Neuronal stem cell (in vitro differentiated cells): ENCODE measurements at regions not wholly inside any gene's neighbourhood (a gene's known extent, or its start where the extent isn't known, plus 50 kb on each side); places are given as distances from the start of the nearest gene placed in this dataset.

ENCODE experiments used
- DNase-seq: peaks from one replicate; pipeline ENCODE4 v3.0.0-alpha.2; 2013; ENCODE audit warnings: low spot score
- H2AFZ ChIP-seq: one replicate; pipeline ENCODE4 v1.6.1; 2013; ENCODE audit warnings: mild to moderate bottlenecking, low read length, inconsistent platforms
- H2AK5ac ChIP-seq: 2 replicates; pipeline ENCODE4 v1.6.1; 2013; ENCODE audit warnings: low read depth, mild to moderate bottlenecking, inconsistent platforms, low read length, moderate library complexity, mixed read lengths
- H2BK120ac ChIP-seq: 2 replicates; pipeline ENCODE4 v1.6.1; 2013; ENCODE audit warnings: low read depth, mild to moderate bottlenecking, inconsistent platforms, low read length, moderate library complexity, mixed read lengths
- H2BK12ac ChIP-seq: one replicate; pipeline ENCODE4 v1.6.1; 2013; ENCODE audit warnings: low read length, inconsistent platforms
- H2BK15ac ChIP-seq: 2 replicates; pipeline ENCODE4 v1.6.1; 2013; ENCODE audit warnings: mild to moderate bottlenecking, low read length, inconsistent platforms, mixed read lengths
- H2BK5ac ChIP-seq: one replicate; pipeline ENCODE4 v1.6.1; 2013; ENCODE audit warnings: inconsistent platforms, mild to moderate bottlenecking, low read length, moderate library complexity
- H3K14ac ChIP-seq: one replicate; pipeline ENCODE4 v1.6.1; 2013; ENCODE audit warnings: low read length, inconsistent platforms
- H3K18ac ChIP-seq: 2 replicates; pipeline ENCODE4 v1.6.1; 2013; ENCODE audit warnings: low read length, inconsistent platforms
- H3K23ac ChIP-seq: 2 replicates; pipeline ENCODE4 v1.6.1; 2013; ENCODE audit warnings: low read depth, mild to moderate bottlenecking, mixed read lengths, low read length, inconsistent platforms; ENCODE audit not compliant: poor library complexity
- H3K27ac ChIP-seq: replicated peaks from 3 replicates; pipeline ENCODE4 v1.5.1; 2013; ENCODE audit warnings: low read length, inconsistent platforms
- H3K27me3 ChIP-seq, 3 experiments: 2 replicates each; pipeline ENCODE4 v1.6.1; 2013; ENCODE audit warnings: low read length in 3 of 3, mild to moderate bottlenecking in 2 of 3, inconsistent platforms in 1 of 3, low read depth in 1 of 3, mixed read lengths in 1 of 3, moderate library complexity in 1 of 3; ENCODE audit not compliant: control insufficient read depth in 3 of 3, insufficient read depth in 3 of 3
- H3K36me3 ChIP-seq, 2 donors: replicated peaks in 1 of 2; 2 replicates each; pipeline ENCODE4 v1.6.1; 2013; ENCODE audit warnings: low read length in 2 of 2; ENCODE audit not compliant: control insufficient read depth in 2 of 2, insufficient read depth in 2 of 2
- H3K4ac ChIP-seq: 2 replicates; pipeline ENCODE4 v1.6.1; 2013; ENCODE audit warnings: inconsistent platforms, mild to moderate bottlenecking, low read length, moderate library complexity
- H3K4me1 ChIP-seq, 2 donors: 1 replicate in 1 of 2; 2 replicates in 1 of 2; pipeline ENCODE4 v1.6.1; 2013; ENCODE audit warnings: low read length in 2 of 2, low read depth in 1 of 2; ENCODE audit not compliant: control insufficient read depth in 2 of 2, insufficient read depth in 1 of 2
- H3K4me2 ChIP-seq: one replicate; pipeline ENCODE4 v1.6.1; 2013; ENCODE audit warnings: mild to moderate bottlenecking, low read length, inconsistent platforms; ENCODE audit not compliant: insufficient read depth, poor library complexity, severe bottlenecking
- H3K4me3 ChIP-seq, 2 donors: 2 replicates each; pipeline ENCODE4 v1.5.1; 2013; ENCODE audit warnings: low read length in 2 of 2, mild to moderate bottlenecking in 2 of 2, inconsistent platforms in 1 of 2, moderate library complexity in 1 of 2
- H3K79me1 ChIP-seq: one replicate; pipeline ENCODE4 v1.6.1; 2013; ENCODE audit warnings: low read depth, mild to moderate bottlenecking, inconsistent platforms, low read length, moderate library complexity
- H3K9ac ChIP-seq: one replicate; pipeline ENCODE4 v1.6.1; 2013; ENCODE audit warnings: mild to moderate bottlenecking, low read depth, low read length, inconsistent platforms; ENCODE audit not compliant: poor library complexity
- H3K9me3 ChIP-seq, 2 donors: replicated peaks in 1 of 2; 2 replicates each; pipeline versions ENCODE3 to v1.6.1; 2013; ENCODE audit warnings: low read length in 2 of 2, mild to moderate bottlenecking in 2 of 2, inconsistent platforms in 1 of 2, low read depth in 1 of 2, mixed read lengths in 1 of 2, moderate library complexity in 1 of 2; ENCODE audit not compliant: control insufficient read depth in 2 of 2, insufficient read depth in 1 of 2
- H4K8ac ChIP-seq: one replicate; pipeline ENCODE4 v1.6.1; 2013; ENCODE audit warnings: low read depth, mild to moderate bottlenecking, inconsistent platforms, low read length, moderate library complexity
- H4K91ac ChIP-seq: one replicate; pipeline ENCODE4 v1.6.1; 2013; ENCODE audit warnings: low read length, low read depth, mild to moderate bottlenecking, inconsistent platforms; ENCODE audit not compliant: poor library complexity
- WGBS, 2 donors: extraction: QIAGEN DNeasy Blood & Tissue Kit; methylation state at CpG; one replicate each; pipeline ENCODE4 v1.1.7; 2013; ENCODE audit warnings: missing lambda C conversion rate in 2 of 2, mixed read lengths in 1 of 2; ENCODE audit not compliant: insufficient read length in 2 of 2, insufficient replicate concordance in 1 of 2; ENCODE audit errors: extremely low coverage in 2 of 2; 5-methylcytosine and 5-hydroxymethylcytosine counted together

DNA sequence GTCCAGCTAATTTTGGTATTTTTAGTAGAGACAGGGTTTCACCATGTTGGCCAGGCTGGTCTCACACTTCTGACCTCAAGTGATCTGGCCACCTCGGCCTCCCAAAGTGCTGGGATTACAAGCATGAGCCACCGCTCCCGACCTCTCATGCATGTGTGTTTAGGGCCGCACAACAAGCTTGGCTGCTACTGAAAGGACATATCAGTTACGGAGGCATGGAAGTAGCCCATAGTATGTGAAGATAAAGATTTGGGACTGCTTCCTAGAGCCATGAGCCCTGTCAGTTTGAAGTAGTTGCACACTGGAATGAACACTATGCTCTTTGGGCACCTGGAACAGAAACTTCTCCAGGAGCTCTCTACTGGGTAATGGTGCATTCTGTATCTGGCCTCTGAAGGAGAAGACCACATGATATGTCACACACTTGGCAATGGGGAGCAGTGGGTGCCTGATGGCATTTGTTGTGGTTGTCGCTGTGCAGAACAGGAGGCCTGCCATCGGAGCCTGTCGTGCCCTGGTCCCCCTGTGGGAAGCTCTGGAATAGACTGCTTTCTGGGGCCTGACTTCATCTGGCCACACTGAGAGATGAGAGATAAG, 144.7 kb upstream of the KIF26B start:
- Histone ChIP-seq H3K4ac (no peak overlapping the region), H3K4me1 (no peaks in the 10 kb centered on the region), H4K8ac (no peak overlapping the region), H2AK5ac (no peak overlapping the region), H3K79me1 (no peaks in the 10 kb centered on the region), H3K4me2 (no peak overlapping the region), H3K4me3 (peak overlapping the region in 1 of 2 donors; percentile 28), H3K23ac (no peak overlapping the region), H3K36me3 (no peaks in the 10 kb centered on the region), H3K27me3 (no peaks in the 10 kb centered on the region), H3K27ac (no peak overlapping the region), H3K18ac (no peak overlapping the region), H3K14ac (no peak overlapping the region), H2BK120ac (no peak overlapping the region), H2BK15ac (no peak overlapping the region), H2BK5ac (no peak overlapping the region), H2AFZ (no peak overlapping the region), H4K91ac (no peak overlapping the region), H2BK12ac (no peak overlapping the region), H3K9me3 (no peaks in the 10 kb centered on the region), H3K9ac (no peak overlapping the region)
- no peak for DNase-seq
- WGBS, 2 donors, result no CpG with 5 or more reads among the region's 8 CpGs

DNA sequence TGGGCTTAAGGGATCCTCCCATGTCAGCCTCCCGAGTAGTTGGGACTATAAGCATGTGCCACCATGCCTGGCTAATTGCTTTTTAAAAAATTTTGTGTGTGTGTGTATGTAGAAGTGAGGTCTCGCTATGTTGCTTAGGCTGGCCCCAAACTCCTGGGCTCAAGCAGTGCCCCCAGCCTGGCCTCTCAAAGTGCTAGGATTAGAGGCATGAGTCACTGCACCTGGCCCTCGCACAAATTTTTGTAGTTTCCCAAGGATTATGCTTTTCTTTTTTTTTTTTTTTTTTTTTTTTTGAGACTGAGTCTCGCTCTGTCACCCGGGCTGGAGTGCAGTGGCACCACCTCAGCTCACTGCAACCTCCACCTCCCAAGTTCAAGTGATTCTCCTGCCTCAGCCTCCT, 144.4 kb upstream of the HNRNPU start:
- H3K4me2 ChIP-seq, result no peak overlapping the region
- no peaks in the 10 kb centered on the region for H3K4me1 ChIP-seq
- no peak overlapping the region for H2BK5ac ChIP-seq
- no peak overlapping the region for H3K18ac ChIP-seq
- H2AFZ ChIP-seq, result no peak overlapping the region
- H3K9me3 ChIP-seq, result no peaks in the 10 kb centered on the region
- WGBS, 2 donors, result no CpG with 5 or more reads among the region's 5 CpGs
- DNase-seq, result no peak
- no peaks in the 10 kb centered on the region for H3K27me3 ChIP-seq
- no peaks in the 10 kb centered on the region for H3K79me1 ChIP-seq
- no peak overlapping the region for H2BK12ac ChIP-seq
- no peak overlapping the region for H3K4ac ChIP-seq
- no peak overlapping the region for H3K4me3 ChIP-seq
- H4K8ac ChIP-seq, result no peak overlapping the region
- no peaks in the 10 kb centered on the region for H3K36me3 ChIP-seq
- no peak overlapping the region for H4K91ac ChIP-seq
- H2AK5ac ChIP-seq, result no peak overlapping the region
- no peak overlapping the region for H3K14ac ChIP-seq
- H3K9ac ChIP-seq, result no peak overlapping the region
- no peak overlapping the region for H3K27ac ChIP-seq
- H3K23ac ChIP-seq, result no peak overlapping the region
- no peak overlapping the region for H2BK15ac ChIP-seq
- no peak overlapping the region for H2BK120ac ChIP-seq

DNA sequence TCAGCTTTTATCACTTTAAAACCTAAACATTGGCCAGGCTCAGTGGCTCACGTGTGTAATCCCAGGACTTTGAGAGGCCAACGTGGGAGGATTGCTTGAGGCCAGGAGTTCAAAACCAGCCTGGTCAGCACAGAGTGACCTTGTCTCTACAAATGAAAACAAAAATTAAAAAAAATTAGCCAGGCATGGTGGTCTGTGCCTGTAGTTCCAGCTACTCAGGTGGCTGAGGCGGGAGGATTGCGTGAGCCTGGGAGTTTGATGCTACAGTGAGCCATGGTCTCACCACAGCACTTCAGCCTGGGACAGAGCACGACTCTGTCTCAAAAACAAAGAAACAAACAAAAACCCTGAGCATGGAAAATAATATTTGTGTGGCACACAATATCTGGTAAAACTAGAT, 143.5 kb upstream of the HNRNPU start:
- H3K18ac ChIP-seq, result no peak overlapping the region
- H4K91ac ChIP-seq, result no peak overlapping the region
- WGBS, 2 donors, result no CpG with 5 or more reads among the region's 5 CpGs

DNA sequence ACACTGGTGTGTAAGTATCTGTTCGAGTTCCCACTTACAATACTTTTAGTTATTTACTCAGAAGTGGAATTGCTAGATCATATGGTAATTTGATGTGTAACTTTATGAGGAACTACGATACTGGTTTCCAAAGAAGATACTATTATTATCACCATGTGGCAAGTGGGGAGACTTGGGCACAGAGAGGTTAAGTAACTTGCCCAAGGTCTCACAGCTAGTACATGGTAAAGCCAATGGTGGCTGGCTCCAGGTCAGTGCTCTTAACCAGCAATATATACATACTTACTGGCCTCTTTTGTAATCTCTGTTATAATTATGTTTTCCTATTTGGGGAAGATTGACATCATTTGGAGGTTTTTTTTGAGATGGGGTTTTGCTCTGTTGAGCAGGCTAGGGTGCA, 138.9 kb upstream of the HNRNPU start:
- H3K4me1 ChIP-seq, result no peaks in the 10 kb centered on the region
- H4K8ac ChIP-seq, result no peak overlapping the region
- H2BK5ac ChIP-seq, result no peak overlapping the region
- no peak overlapping the region for H2AFZ ChIP-seq
- H2BK12ac ChIP-seq, result no peak overlapping the region
- H3K4me2 ChIP-seq, result no peak overlapping the region
- no peak overlapping the region for H4K91ac ChIP-seq
- no peak overlapping the region for H3K27ac ChIP-seq
- no peaks in the 10 kb centered on the region for H3K27me3 ChIP-seq
- H2BK15ac ChIP-seq, result no peak overlapping the region
- no peaks in the 10 kb centered on the region for H3K9me3 ChIP-seq
- peaks cover 2% of the 10 kb centered on the region for H3K79me1 ChIP-seq
- H3K36me3 ChIP-seq, result peaks cover 0 to 5% of the 10 kb centered on the region in 2 donors
- no CpG with 5 or more reads among the region's 2 CpGs for WGBS, 2 donors
- no peak overlapping the region for H3K4ac ChIP-seq
- H3K4me3 ChIP-seq, result no peak overlapping the region
- H2AK5ac ChIP-seq, result no peak overlapping the region
- DNase-seq, result no peak
- no peak overlapping the region for H3K14ac ChIP-seq
- no peak overlapping the region for H3K18ac ChIP-seq
- no peak overlapping the region for H3K23ac ChIP-seq
- H2BK120ac ChIP-seq, result no peak overlapping the region
- no peak overlapping the region for H3K9ac ChIP-seq

More for the DNA sequence above, 143.5 kb upstream of the HNRNPU start:
- Histone ChIP-seq H3K79me1 (no peaks in the 10 kb centered on the region), H3K4me2 (no peak overlapping the region), H4K8ac (no peak overlapping the region), H3K36me3 (peaks cover 0 to 5% of the 10 kb centered on the region in 2 donors), H2BK120ac (no peak overlapping the region), H2AK5ac (no peak overlapping the region), H3K4me1 (no peaks in the 10 kb centered on the region), H3K23ac (no peak overlapping the region), H3K9me3 (no peaks in the 10 kb centered on the region), H3K4ac (no peak overlapping the region), H2AFZ (no peak overlapping the region), H2BK15ac (no peak overlapping the region), H2BK12ac (no peak overlapping the region), H3K9ac (no peak overlapping the region), H2BK5ac (no peak overlapping the region), H3K27ac (no peak overlapping the region), H3K27me3 (no peaks in the 10 kb centered on the region), H3K4me3 (no peak overlapping the region), H3K14ac (no peak overlapping the region)
- no peak for DNase-seq
